Suprapubic skin (tissue), 4 donors: ENCODE measurements at regions not wholly inside any gene's neighbourhood (a gene's known extent, or its start where the extent isn't known, plus 50 kb on each side); places are given as distances from the start of the nearest gene placed in this dataset.
"Not testable (repeated sequence)": the region's sequence is repeated elsewhere in the genome, so short reads cannot be mapped to it uniquely, and the experiment has no call there.

ENCODE experiments used
- DNase-seq, 2 donors: peaks; one replicate each; pipeline ENCODE4 v3.0.0-alpha.2; 2019; ENCODE audit warnings: low spot score in 2 of 2
- H3K27ac ChIP-seq: fragments of 200-600 bp; sonication (generic); one replicate; pipeline ENCODE4 v1.5.1; 2019
- H3K27me3 ChIP-seq: fragments of 200-600 bp; sonication (generic); one replicate; pipeline ENCODE4 v1.5.1; 2019
- H3K36me3 ChIP-seq: fragments of 200-600 bp; sonication (generic); one replicate; pipeline ENCODE4 v1.5.1; 2019
- H3K4me1 ChIP-seq: fragments of 200-600 bp; sonication (generic); one replicate; pipeline ENCODE4 v1.5.1; 2019
- H3K4me3 ChIP-seq: fragments of 200-600 bp; sonication (generic); one replicate; pipeline ENCODE4 v1.5.1; 2019; ENCODE audit warnings: mild to moderate bottlenecking
- H3K9me3 ChIP-seq: fragments of 200-600 bp; sonication (generic); one replicate; pipeline ENCODE4 v1.5.1; 2019
- EP300 ChIP-seq: sonication (generic); formaldehyde crosslinking; IDR thresholded peaks from one replicate; pipeline ENCODE4 v1.6.1; 2017; ENCODE audit warnings: antibody characterized with exemption
- POLR2A ChIP-seq, 2 donors: fragments of 450-650 bp; IDR thresholded peaks; one replicate each; pipeline ENCODE4 v1.6.1; 2017; ENCODE audit warnings: antibody characterized with exemption in 2 of 2, mild to moderate bottlenecking in 2 of 2, moderate library complexity in 2 of 2
- POLR2AphosphoS5 ChIP-seq, 3 donors: sonication (generic); formaldehyde crosslinking; IDR thresholded peaks; one replicate each; pipeline ENCODE4 v1.6.1; 2017; ENCODE audit warnings: antibody characterized with exemption in 3 of 3
- WGBS: methylation state at CpG from one replicate; pipeline ENCODE4 v1.1.5; 2018; 5-methylcytosine and 5-hydroxymethylcytosine counted together
- TF ChIP-seq, protein P1 (sequence below), 2 donors: fragments of 200-600 bp in 1 of 2; fragments of 450-650 bp in 1 of 2; sonication (generic) in 1 of 2; IDR thresholded peaks; one replicate each; pipeline ENCODE4 v1.5.1; 2016 to 2019; ENCODE audit warnings: antibody characterized with exemption in 2 of 2, mild to moderate bottlenecking in 1 of 2, moderate library complexity in 1 of 2

DNA sequence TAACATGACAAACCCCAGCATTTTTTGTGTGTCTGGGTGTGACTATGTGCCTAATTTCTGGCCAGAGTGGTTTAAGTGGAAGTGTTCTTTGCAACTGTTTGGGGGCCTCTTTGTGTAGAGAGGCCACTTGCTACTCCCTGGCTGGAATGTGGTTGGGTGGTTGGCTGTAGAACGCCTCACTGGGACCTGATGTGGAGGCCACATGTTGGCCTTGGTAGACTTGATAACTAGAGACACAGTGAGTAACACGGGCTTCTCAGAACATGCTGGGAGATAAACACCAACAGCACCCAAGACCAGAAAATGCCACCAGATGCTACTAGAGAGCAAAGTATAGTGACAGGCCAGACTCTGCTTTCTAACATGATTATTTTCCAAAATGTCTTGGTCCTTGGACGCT lies 111.2 kb upstream of the ZFP64 start:
- TF ChIP-seq POLR2A (IDR thresholded peaks at IDR 0.05) (no peak), EP300 (no peak), POLR2AphosphoS5 (IDR thresholded peaks at IDR 0.05) (no peak)
- TF ChIP-seq, protein P1, sequence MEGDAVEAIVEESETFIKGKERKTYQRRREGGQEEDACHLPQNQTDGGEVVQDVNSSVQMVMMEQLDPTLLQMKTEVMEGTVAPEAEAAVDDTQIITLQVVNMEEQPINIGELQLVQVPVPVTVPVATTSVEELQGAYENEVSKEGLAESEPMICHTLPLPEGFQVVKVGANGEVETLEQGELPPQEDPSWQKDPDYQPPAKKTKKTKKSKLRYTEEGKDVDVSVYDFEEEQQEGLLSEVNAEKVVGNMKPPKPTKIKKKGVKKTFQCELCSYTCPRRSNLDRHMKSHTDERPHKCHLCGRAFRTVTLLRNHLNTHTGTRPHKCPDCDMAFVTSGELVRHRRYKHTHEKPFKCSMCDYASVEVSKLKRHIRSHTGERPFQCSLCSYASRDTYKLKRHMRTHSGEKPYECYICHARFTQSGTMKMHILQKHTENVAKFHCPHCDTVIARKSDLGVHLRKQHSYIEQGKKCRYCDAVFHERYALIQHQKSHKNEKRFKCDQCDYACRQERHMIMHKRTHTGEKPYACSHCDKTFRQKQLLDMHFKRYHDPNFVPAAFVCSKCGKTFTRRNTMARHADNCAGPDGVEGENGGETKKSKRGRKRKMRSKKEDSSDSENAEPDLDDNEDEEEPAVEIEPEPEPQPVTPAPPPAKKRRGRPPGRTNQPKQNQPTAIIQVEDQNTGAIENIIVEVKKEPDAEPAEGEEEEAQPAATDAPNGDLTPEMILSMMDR (IDR thresholded peaks at IDR 0.05): no peak
- H3K4me1 ChIP-seq: no peaks in the 10 kb centered on the region
- H3K27ac ChIP-seq: no peak overlapping the region
- no peaks in the 10 kb centered on the region for H3K27me3 ChIP-seq
- 85% methylated on average over 3 of the region's 3 CpGs for WGBS
- DNase-seq: no peak
- H3K36me3 ChIP-seq: no peaks in the 10 kb centered on the region
- H3K4me3 ChIP-seq: no peak overlapping the region
- no peaks in the 10 kb centered on the region for H3K9me3 ChIP-seq

DNA sequence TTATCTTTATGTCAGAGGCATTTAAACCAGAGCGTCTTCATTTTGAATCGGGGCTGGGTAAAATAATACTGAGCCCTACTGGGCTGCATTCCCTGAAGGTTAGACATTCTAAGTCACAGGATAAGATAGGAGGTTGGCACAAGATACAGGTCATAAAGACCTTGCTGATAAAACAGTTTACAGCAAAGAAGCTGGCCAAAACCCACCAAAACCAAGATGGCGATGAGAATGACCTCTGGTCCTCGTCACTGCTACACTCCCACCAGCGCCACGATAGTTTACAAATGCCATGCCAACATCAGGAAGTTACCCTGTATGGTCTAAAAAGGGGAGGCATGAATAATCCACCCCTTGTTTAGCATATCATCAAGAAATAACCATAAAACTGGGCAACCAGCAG lies 110.5 kb upstream of the ZFP64 start:
- H3K4me1 ChIP-seq, H3K27ac ChIP-seq, H3K9me3 ChIP-seq, H3K36me3 ChIP-seq, H3K27me3 ChIP-seq, H3K4me3 ChIP-seq, DNase-seq: not testable (repeated sequence)
- 94% methylated on average over 6 of the region's 6 CpGs for WGBS

DNA sequence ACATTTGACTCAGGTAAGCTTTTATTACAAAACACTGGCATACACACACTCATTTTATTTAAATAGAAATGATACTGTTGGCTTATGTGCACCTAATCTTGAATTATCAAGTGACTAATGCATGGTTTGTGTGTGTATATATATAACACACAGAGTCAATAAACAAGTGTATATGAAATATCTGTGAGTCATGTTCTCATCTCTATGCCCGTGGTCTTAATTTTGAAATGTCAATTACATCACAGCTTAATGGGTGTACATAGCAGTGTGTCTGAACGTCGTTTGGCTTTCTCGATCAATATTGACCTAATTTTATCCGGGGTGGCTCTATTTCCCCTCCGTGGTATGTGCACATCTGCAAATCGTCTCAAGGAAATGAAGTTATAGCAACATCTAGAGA lies 104.0 kb upstream of the ZFP64 start:
- no peak overlapping the region for H3K4me3 ChIP-seq
- H3K36me3 ChIP-seq: no peaks in the 10 kb centered on the region
- H3K4me1 ChIP-seq: no peaks in the 10 kb centered on the region
- H3K27me3 ChIP-seq: no peaks in the 10 kb centered on the region
- TF ChIP-seq POLR2A (IDR thresholded peaks at IDR 0.05) (no peak), POLR2AphosphoS5 (IDR thresholded peaks at IDR 0.05) (no peak), EP300 (no peak)
- TF ChIP-seq, protein P1 (IDR thresholded peaks at IDR 0.05): no peak
- no peak for DNase-seq
- no peak overlapping the region for H3K27ac ChIP-seq
- WGBS: 80% methylated on average over 7 of the region's 7 CpGs
- no peaks in the 10 kb centered on the region for H3K9me3 ChIP-seq

DNA sequence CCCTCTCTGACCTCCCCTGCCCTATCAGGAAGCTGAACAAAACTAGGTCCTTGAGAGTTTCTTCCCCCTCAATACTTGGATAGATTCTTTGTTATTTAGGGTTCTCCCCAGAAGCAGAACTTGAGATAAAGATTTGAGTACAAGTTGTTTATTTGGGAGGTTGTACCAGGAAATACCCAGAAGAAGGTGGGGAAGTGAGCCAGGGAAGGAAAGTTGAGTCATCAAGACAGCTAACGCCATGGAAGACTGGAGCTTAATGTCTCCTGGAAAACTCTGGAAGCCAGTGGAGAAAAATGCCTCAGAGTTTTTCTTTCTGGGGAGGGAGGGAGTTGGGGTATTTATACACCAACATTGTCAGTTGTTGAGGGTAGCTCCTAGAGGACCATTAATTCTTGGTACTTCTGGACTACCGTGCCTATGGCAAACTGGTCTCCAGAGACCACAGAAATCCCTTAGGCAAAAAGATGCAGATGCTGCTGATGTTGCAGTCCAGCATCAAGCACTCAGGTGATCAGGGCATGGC lies 102.6 kb upstream of the ZFP64 start:
- Histone ChIP-seq H3K27me3 (no peaks in the 10 kb centered on the region), H3K36me3 (no peaks in the 10 kb centered on the region), H3K4me3 (no peak overlapping the region), H3K4me1 (no peaks in the 10 kb centered on the region), H3K27ac (no peak overlapping the region), H3K9me3 (no peaks in the 10 kb centered on the region)
- TF ChIP-seq EP300 (no peak), POLR2AphosphoS5 (IDR thresholded peaks at IDR 0.05) (no peak), POLR2A (IDR thresholded peaks at IDR 0.05) (no peak)
- TF ChIP-seq, protein P1 (IDR thresholded peaks at IDR 0.05): no peak
- 71% methylated on average over 2 of the region's 2 CpGs for WGBS
- DNase-seq: no peak

DNA sequence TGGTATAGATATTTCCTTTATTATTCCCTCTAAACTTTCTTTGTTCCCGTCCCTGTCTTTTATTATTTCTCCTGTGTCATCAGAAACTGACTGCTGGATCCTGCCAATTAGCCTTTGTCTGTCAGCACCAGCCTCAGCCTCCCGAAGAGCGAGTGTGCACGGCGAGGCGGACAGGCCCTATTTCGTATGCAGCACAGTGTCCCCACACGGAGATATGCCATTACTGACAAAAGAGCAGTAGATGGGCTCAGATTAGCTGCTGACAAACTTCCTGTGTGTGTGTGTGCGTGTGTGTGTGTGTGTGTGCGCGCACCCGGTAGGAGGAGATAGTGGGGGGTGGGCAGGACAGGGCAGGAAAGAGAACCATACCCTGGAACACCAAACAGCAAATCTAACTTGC lies 99.5 kb upstream of the ZFP64 start:
- TF ChIP-seq, protein P1 (IDR thresholded peaks at IDR 0.05): no peak
- TF ChIP-seq EP300 (no peak), POLR2AphosphoS5 (IDR thresholded peaks at IDR 0.05) (no peak), POLR2A (IDR thresholded peaks at IDR 0.05) (no peak)
- Histone ChIP-seq H3K9me3 (no peaks in the 10 kb centered on the region), H3K36me3 (no peaks in the 10 kb centered on the region), H3K27ac (no peak overlapping the region), H3K27me3 (no peaks in the 10 kb centered on the region), H3K4me1 (no peaks in the 10 kb centered on the region), H3K4me3 (no peak overlapping the region)
- WGBS: 78% methylated on average over 12 of the region's 12 CpGs
- no peak for DNase-seq

DNA sequence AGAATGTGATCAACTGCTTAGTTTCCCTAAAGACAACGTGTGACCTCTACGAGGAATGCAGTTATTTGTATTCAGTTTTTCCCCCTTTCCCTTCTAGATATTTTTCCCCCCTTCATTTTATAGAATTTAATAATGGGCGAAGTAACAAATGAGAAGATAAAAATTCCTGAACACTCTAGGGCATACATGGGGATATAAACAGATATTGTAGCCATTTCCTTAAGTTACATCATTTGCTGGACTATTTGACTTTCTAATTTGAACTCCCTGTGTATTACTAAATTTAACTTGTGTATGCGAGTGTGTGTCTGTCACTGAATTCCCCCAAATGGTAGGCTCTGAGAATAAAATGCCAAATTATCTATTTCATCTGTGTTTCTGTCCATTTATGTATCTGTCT lies 99.0 kb upstream of the ZFP64 start:
- no peaks in the 10 kb centered on the region for H3K36me3 ChIP-seq
- no peak for DNase-seq
- no peaks in the 10 kb centered on the region for H3K9me3 ChIP-seq
- H3K27ac ChIP-seq: no peak overlapping the region
- no peaks in the 10 kb centered on the region for H3K27me3 ChIP-seq
- no peaks in the 10 kb centered on the region for H3K4me1 ChIP-seq
- 71% methylated on average over 4 of the region's 4 CpGs for WGBS
- H3K4me3 ChIP-seq: no peak overlapping the region
- no peak for TF ChIP-seq POLR2AphosphoS5 (IDR thresholded peaks at IDR 0.05)
- no peak for TF ChIP-seq POLR2A (IDR thresholded peaks at IDR 0.05)
- TF ChIP-seq, protein P1 (IDR thresholded peaks at IDR 0.05): no peak
- no peak for TF ChIP-seq EP300
